A673 (cell line): ENCODE measurements at regions not wholly inside any gene's neighbourhood (a gene's known extent, or its start where the extent isn't known, plus 50 kb on each side); places are given as distances from the start of the nearest gene placed in this dataset.

Source experiments
- CTCF ChIP-seq: fragments of 300-800, 200-600 bp; sonication (generic); conservative IDR thresholded peaks from 2 replicates; pipeline ENCODE4 v1.5.1; 2017; ENCODE audit warnings: low read depth, mild to moderate bottlenecking, antibody characterized with exemption, low read length, moderate library complexity, mixed read lengths
- EZH2 ChIP-seq: fragments of 200-600 bp; sonication (generic); IDR thresholded peaks from 2 replicates; pipeline ENCODE4 v1.6.1; 2017; ENCODE audit warnings: borderline replicate concordance, low read depth, mild to moderate bottlenecking, mixed read lengths, antibody characterized with exemption, low read length; ENCODE audit not compliant: poor library complexity, severe bottlenecking

GRCh38 chr6:147707524-147707923 is 199.0 kb downstream of the SAMD5 start:
- TF ChIP-seq CTCF: no peak
- TF ChIP-seq EZH2: no peak
